Gastrocnemius medialis (tissue), 4 donors: ENCODE measurements at regions not wholly inside any gene's neighbourhood (a gene's known extent, or its start where the extent isn't known, plus 50 kb on each side); places are given as distances from the start of the nearest gene placed in this dataset.

Experiments used
- ATAC-seq, 2 donors: fragments of 150-250 bp; one replicate each; pipeline ENCODE4 v1.9.1; 2016
- DNase-seq, 2 donors: peaks; one replicate each; pipeline ENCODE4 v3.0.0-alpha.2; 2019
- H3K27ac ChIP-seq, 4 donors: fragments of 200-600 bp; sonication (generic); 1 replicate in 1 of 4; 2 replicates in 3 of 4; pipeline ENCODE4 v1.5.1; 2016 to 2018; ENCODE audit warnings: mild to moderate bottlenecking in 2 of 4, moderate library complexity in 1 of 4
- H3K27me3 ChIP-seq, 3 donors: fragments of 200-600 bp; sonication (generic) in 2 of 3; 1 replicate in 1 of 3; 2 replicates in 2 of 3; pipeline versions ENCODE4 v1.5.1 to v1.6.0; 2016 to 2019; ENCODE audit warnings: mild to moderate bottlenecking in 1 of 3, moderate library complexity in 1 of 3
- H3K36me3 ChIP-seq, 2 donors: fragments of 200-600 bp; sonication (generic) in 1 of 2; one replicate each; pipeline ENCODE4 v1.5.1; 2017 to 2018
- H3K4me1 ChIP-seq, 2 donors: fragments of 200-600 bp; sonication (generic) in 1 of 2; one replicate each; pipeline ENCODE4 v1.5.1; 2016 to 2017; ENCODE audit warnings: mild to moderate bottlenecking in 2 of 2
- H3K4me3 ChIP-seq, 4 donors: fragments of 200-600 bp; sonication (generic) in 3 of 4; 1 replicate in 1 of 4; 2 replicates in 3 of 4; pipeline ENCODE4 v1.5.1; 2016 to 2019; ENCODE audit warnings: mild to moderate bottlenecking in 2 of 4
- H3K9me3 ChIP-seq, 3 donors: fragments of 200-600 bp; sonication (generic) in 2 of 3; 1 replicate in 1 of 3; 2 replicates in 2 of 3; pipeline ENCODE4 v1.5.1; 2016 to 2019
- CTCF ChIP-seq, 5 experiments: fragments of 450-650 bp in 3 of 5; fragments of 200-600 bp in 2 of 5; sonication (generic) in 2 of 5; IDR thresholded peaks in 4 of 5; conservative IDR thresholded peaks in 1 of 5; 1 replicate in 4 of 5; 2 replicates in 1 of 5; pipeline ENCODE4 v1.5.1; 2016 to 2019; ENCODE audit warnings: antibody characterized with exemption in 5 of 5, mild to moderate bottlenecking in 3 of 5, moderate library complexity in 3 of 5
- POLR2A ChIP-seq, 2 donors: fragments of 450-650 bp; IDR thresholded peaks; one replicate each; pipeline ENCODE4 v1.6.1; 2017; ENCODE audit warnings: antibody characterized with exemption in 2 of 2, mild to moderate bottlenecking in 2 of 2, moderate library complexity in 2 of 2
- in situ Hi-C, 4 donors: fragments of 200-750 bp; cut with MboI; loops; one replicate each; pipeline versions ENCODE4 v1.15.0 to v1.8.0; 2017; ENCODE audit warnings: low sequenced_read_pairs in 4 of 4
- intact Hi-C: fragments of 100-400 bp; cut with DNase I; formaldehyde crosslinking; loops from one replicate; pipeline ENCODE4 v1.15.1; 2023; ENCODE audit warnings: low total_unique reads

DNA sequence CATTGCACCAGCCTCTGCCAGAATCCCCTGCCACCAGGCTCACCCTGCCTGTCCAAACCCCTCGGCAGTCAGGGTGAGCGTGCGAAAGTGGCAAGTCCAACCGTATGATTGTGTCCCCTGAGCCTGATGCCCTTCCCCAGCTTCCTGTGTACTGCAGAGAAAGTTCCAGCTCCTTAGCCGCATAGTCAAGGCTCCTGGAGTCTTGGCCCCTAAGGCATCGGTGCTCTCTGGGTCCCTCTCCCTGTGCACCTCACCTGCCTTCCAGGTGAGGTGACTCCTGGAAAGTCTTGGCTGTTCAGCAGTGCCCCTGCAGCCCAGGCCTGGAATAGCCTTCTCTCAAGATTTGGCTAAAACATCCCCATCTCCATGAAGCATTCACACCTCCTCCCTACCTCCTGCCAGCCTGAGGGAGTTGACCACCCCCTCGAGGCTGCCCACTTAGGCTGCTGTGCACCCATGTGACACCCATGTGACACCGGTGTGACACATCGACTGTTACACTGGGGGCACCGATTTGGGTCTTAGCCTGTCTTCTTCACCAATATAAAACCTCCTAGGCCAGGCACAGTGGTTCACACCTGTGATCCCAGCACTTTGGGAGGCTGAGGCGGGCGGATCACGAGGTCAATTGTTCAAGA, 56.1 kb upstream of the ELN start:
- no peak for ATAC-seq
- Histone ChIP-seq H3K4me1 (no peaks in the 10 kb centered on the region), H3K9me3 (no peaks in the 10 kb centered on the region), H3K4me3 (no peak overlapping the region), H3K27ac (no peak overlapping the region), H3K27me3 (no peaks in the 10 kb centered on the region), H3K36me3 (no peaks in the 10 kb centered on the region)
- in situ Hi-C loops (no loop called here), intact Hi-C loops (no loop called here)
- no peak for TF ChIP-seq CTCF (IDR thresholded peaks at IDR 0.05 in 4 of 5, conservative IDR thresholded peaks at IDR 0.05 in 1 of 5)
- TF ChIP-seq POLR2A (IDR thresholded peaks at IDR 0.05) = no peak
- DNase-seq = no peak

DNA sequence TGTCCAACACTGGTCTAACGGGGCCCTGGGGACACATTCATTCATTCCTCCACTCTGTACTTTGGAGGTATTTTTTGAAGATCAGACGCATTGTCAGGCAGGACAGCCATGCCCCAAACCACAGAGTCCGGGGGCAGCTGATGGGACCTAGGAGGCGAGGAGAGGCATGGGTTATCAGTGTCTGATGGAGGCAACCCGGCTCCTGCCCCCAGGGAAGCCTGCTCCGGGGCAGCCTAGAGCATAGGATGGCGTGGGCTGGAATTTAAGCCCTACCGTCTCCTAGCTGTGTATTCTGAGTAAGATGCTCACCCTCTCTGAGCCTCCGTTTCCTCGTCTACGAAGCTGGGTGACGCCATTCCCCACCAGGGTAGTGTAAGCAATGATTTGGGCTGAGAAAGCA, 55.4 kb upstream of the ELN start:
- Histone ChIP-seq H3K27me3 (no peaks in the 10 kb centered on the region), H3K4me1 (no peaks in the 10 kb centered on the region), H3K36me3 (no peaks in the 10 kb centered on the region), H3K4me3 (no peak overlapping the region), H3K9me3 (no peaks in the 10 kb centered on the region), H3K27ac (no peak overlapping the region)
- no peak for TF ChIP-seq CTCF (IDR thresholded peaks at IDR 0.05 in 4 of 5, conservative IDR thresholded peaks at IDR 0.05 in 1 of 5)
- TF ChIP-seq POLR2A (IDR thresholded peaks at IDR 0.05) = no peak
- in situ Hi-C loops (no loop called here), intact Hi-C loops (no loop called here)
- no peak for ATAC-seq
- no peak for DNase-seq

GRCh38 chr7:73973091-73973490, 54.9 kb upstream of the ELN start:
- H3K27ac ChIP-seq = no peak overlapping the region
- intact Hi-C loops (no loop called here), in situ Hi-C loops (no loop called here)
- no peaks in the 10 kb centered on the region for H3K9me3 ChIP-seq
- H3K27me3 ChIP-seq = no peaks in the 10 kb centered on the region
- ATAC-seq = no peak
- TF ChIP-seq CTCF (IDR thresholded peaks at IDR 0.05 in 4 of 5, conservative IDR thresholded peaks at IDR 0.05 in 1 of 5) = no peak
- TF ChIP-seq POLR2A (IDR thresholded peaks at IDR 0.05) = no peak
- H3K36me3 ChIP-seq = no peaks in the 10 kb centered on the region
- no peak overlapping the region for H3K4me3 ChIP-seq
- no peak for DNase-seq
- H3K4me1 ChIP-seq = no peaks in the 10 kb centered on the region

GRCh38 chr7:73974101-73974947, 53.6 kb upstream of the ELN start:
- Histone ChIP-seq H3K4me1 (peaks cover 0 to 5% of the 10 kb centered on the region in 2 donors), H3K27ac (no peak overlapping the region), H3K4me3 (no peak overlapping the region), H3K27me3 (no peaks in the 10 kb centered on the region), H3K9me3 (no peaks in the 10 kb centered on the region), H3K36me3 (no peaks in the 10 kb centered on the region)
- peak in 1 of 2 donors; percentile 62 for ATAC-seq
- TF ChIP-seq CTCF (IDR thresholded peaks at IDR 0.05 in 4 of 5, conservative IDR thresholded peaks at IDR 0.05 in 1 of 5) (no peak), POLR2A (IDR thresholded peaks at IDR 0.05) (no peak)
- in situ Hi-C loops = no loop called here
- DNase-seq = peak in 1 of 2 donors; percentile 27
- intact Hi-C loops = no loop called here
